ENCODE measurements at regions not wholly inside any gene's neighbourhood (a gene's known extent, or its start where the extent isn't known, plus 50 kb on each side); places are given as distances from the start of the nearest gene placed in this dataset.

GRCh38 chr4:74873545-74874301, 59.2 kb upstream of the PARM1 start:
- Histone ChIP-seq H3K36me3 (no peaks in the 10 kb centered on the region), H3K27me3 (replicated peaks in 1 of 7) (no peaks in the 10 kb centered on the region), H3K4me1 (peaks cover 0 to 21% (median 6%) of the 10 kb centered on the region in 6 donors), H3K9me3 (no peaks in the 10 kb centered on the region), H3K4me3 (no peak overlapping the region), H3K27ac (no peak overlapping the region)
- DNase-seq: no peak
- intact Hi-C loops (cut with DNase I; ENCODE audit: low total_unique reads): loop anchor here (10.0 kb wide), 1 partner anchor 691 kb away; no protein-coding TSS in a partner anchor
- TF ChIP-seq CTCF (IDR thresholded peaks at IDR 0.05 in 8 of 11, conservative IDR thresholded peaks at IDR 0.05 in 3 of 11) (no peak), POLR2AphosphoS5 (IDR thresholded peaks at IDR 0.05) (no peak), POLR2A (IDR thresholded peaks at IDR 0.05) (no peak)
- WGBS, 5 donors: 52 to 62% (median 60%) methylated on average over 3 of the region's 3 CpGs

- no peak for DNase-seq
- intact Hi-C loops (cut with DNase I; ENCODE audit: low total_unique reads): no loop called here
- no peaks in the 10 kb centered on the region for H3K9me3 ChIP-seq
- 77 to 81% (median 78%) methylated on average over 6 of the region's 6 CpGs for WGBS, 5 donors
- no peaks in the 10 kb centered on the region for H3K4me1 ChIP-seq
- H3K36me3 ChIP-seq: no peaks in the 10 kb centered on the region
- H3K27me3 ChIP-seq (replicated peaks in 1 of 7): no peaks in the 10 kb centered on the region
- TF ChIP-seq POLR2A (IDR thresholded peaks at IDR 0.05) (no peak), CTCF (IDR thresholded peaks at IDR 0.05 in 8 of 11, conservative IDR thresholded peaks at IDR 0.05 in 3 of 11) (no peak)
- H3K4me3 ChIP-seq: no peak overlapping the region
- H3K27ac ChIP-seq: no peak overlapping the region
These were observed 64.7 kb upstream of the BTC start for GRCh38 chr4:74858921-74859562.

- Histone ChIP-seq H3K36me3 (no peaks in the 10 kb centered on the region), H3K27ac (no peak overlapping the region), H3K9me3 (peaks cover 0 to 7% (median 3%) of the 10 kb centered on the region in 8 donors), H3K27me3 (replicated peaks in 1 of 7) (no peaks in the 10 kb centered on the region), H3K4me3 (no peak overlapping the region), H3K4me1 (no peaks in the 10 kb centered on the region)
- TF ChIP-seq POLR2A (IDR thresholded peaks at IDR 0.05) (no peak), POLR2AphosphoS5 (IDR thresholded peaks at IDR 0.05) (no peak), CTCF (IDR thresholded peaks at IDR 0.05 in 8 of 11, conservative IDR thresholded peaks at IDR 0.05 in 3 of 11) (no peak)
- intact Hi-C loops (cut with DNase I; ENCODE audit: low total_unique reads): no loop called here
- DNase-seq: no peak
- 78 to 88% (median 82%) methylated on average over 2 of the region's 2 CpGs for whole genome bisulfite sequencing, 5 donors
These were observed 61.6 kb upstream of the BTC start for GRCh38 chr4:74855879-74856278.

- intact Hi-C loops (cut with DNase I; ENCODE audit: low total_unique reads): no loop called here
- peaks cover 0 to 28% (median 15%) of the 10 kb centered on the region in 8 donors for H3K9me3 ChIP-seq
- no peak for TF ChIP-seq POLR2AphosphoS5 (IDR thresholded peaks at IDR 0.05)
- TF ChIP-seq POLR2A (IDR thresholded peaks at IDR 0.05): no peak
- no peak for TF ChIP-seq CTCF (IDR thresholded peaks at IDR 0.05 in 8 of 11, conservative IDR thresholded peaks at IDR 0.05 in 3 of 11)
- no peak overlapping the region for H3K27ac ChIP-seq
- no peaks in the 10 kb centered on the region for H3K27me3 ChIP-seq (replicated peaks in 1 of 7)
- WGBS, 5 donors: 89 to 95% (median 92%) methylated on average over 4 of the region's 4 CpGs
- no peaks in the 10 kb centered on the region for H3K4me1 ChIP-seq
- no peak for DNase-seq
- no peaks in the 10 kb centered on the region for H3K36me3 ChIP-seq
- no peak overlapping the region for H3K4me3 ChIP-seq
These were observed 54.5 kb upstream of the BTC start for GRCh38 chr4:74848774-74849173.
